ENCODE measurements at regions not wholly inside any gene's neighbourhood (a gene's known extent, or its start where the extent isn't known, plus 50 kb on each side); places are given as distances from the start of the nearest gene placed in this dataset.

DNA sequence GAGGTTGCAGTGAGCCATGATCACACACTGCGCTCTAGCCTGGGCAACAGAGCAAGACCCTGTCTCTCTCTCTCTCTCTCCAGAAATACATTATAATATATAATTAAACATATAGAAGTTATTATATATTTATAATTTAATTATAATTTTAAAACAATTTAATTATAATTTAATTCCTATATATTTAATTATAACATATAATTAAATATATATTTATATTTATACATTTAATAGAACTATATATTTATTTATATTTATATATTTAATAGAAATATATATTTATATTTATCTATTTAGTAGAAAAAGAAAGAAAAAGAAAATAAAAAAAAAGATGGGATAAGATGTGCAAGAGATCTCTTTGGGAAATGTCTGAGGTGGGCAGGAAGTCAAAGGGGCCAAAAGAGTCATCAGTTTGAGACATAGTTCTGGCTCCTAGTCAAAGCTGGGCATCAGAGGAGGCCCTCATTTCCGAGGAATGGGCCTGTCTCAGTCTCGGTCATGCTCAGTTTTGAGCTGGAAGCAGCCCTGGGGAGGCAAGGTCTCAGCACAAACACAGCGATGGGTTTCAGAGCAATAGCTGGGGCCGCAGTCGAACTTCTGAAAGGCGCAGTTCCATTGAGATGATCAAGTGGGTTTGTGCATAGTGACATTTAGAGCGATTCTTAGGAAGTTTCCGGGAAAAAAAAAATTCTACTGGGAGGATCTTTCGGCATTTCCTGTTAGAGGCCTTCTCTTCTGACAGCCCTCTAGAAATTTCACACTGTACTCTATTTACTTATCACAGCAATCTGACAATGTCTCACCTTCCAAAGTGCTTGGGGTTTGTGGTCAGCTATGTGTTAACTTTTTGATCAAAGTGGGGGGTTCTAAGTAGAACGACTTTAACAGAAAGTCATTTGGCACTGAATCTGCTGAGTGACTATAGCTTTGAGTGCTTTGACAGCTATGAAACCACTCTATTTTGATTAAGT is 58.7 kb upstream of the GZMB start:
- DNase-seq, result no peak

DNA sequence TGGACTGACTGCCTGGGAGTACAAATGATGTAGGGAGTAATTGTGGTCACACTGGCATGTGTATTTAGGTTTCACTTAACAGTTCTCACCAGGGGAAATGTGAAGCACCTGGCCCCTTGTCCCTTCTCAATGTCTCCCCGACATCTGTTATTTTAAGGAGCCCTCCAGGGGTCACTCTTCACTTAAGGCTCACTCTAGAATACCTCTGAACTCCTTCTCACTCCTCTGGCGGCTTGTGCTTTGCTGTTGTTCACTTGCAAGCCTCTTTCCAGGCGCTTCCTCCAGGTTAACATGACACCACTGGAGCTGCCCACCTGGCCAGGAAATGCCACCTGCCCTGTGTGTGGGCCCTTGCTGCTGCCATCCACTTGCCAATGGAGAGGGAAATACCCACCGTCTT is 56.5 kb upstream of the GZMB start:
- no peak for DNase-seq

DNA sequence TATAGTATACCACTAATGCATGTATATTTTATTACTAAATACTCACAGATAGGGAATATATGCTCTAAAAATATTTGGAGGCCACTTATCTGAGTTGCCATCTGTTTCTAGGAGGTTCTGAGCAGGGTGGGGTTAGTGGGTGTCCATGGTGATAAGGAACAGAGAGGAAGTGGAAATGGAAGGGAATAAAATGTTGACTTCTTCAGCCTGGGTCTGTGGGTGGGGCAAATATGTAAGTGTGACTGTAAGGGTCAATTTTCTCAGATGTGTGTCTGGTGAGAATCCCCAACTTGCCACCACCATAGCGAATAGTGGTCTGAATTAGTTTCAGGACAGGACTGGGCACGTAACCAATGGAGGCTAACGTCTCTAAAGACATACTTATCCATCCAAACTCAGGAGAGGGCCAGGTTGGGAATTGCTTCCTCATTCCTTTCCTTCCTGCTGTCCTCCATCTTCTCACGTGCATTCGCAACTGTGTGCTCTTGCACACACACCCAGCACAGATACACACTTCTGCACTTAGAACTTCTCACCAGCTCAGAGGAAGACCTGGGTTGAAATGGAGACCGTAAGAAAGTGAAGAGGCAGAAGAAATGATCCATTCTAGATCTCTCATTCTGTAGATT is 54.2 kb upstream of the GZMB start:
- no peak for DNase-seq
